KMS-11 (cell line): ENCODE measurements at regions not wholly inside any gene's neighbourhood (a gene's known extent, or its start where the extent isn't known, plus 50 kb on each side); places are given as distances from the start of the nearest gene placed in this dataset.

Source experiments
- H2AFZ ChIP-seq: fragments of 200-600 bp; sonication (generic); 2 replicates; pipeline ENCODE4 v1.6.1; 2016; ENCODE audit warnings: antibody characterized with exemption, mixed run types, low read depth
- H3K27ac ChIP-seq: fragments of 200-600 bp; sonication (generic); 2 replicates; pipeline ENCODE4 v1.6.1; 2016; ENCODE audit warnings: mild to moderate bottlenecking, mixed run types
- H3K27me3 ChIP-seq: fragments of 200-600 bp; sonication (generic); 2 replicates; pipeline ENCODE4 v1.6.1; 2017; ENCODE audit warnings: mild to moderate bottlenecking, low read depth, mixed run types, moderate library complexity; ENCODE audit not compliant: insufficient read depth
- H3K36me3 ChIP-seq: fragments of 200-600 bp; sonication (generic); 2 replicates; pipeline ENCODE4 v1.6.1; 2017; ENCODE audit warnings: mild to moderate bottlenecking, mixed run types; ENCODE audit not compliant: insufficient read depth
- H3K4me1 ChIP-seq: fragments of 200-600 bp; sonication (generic); 2 replicates; pipeline ENCODE4 v1.6.1; 2016; ENCODE audit warnings: mild to moderate bottlenecking, low read depth, mixed run types; ENCODE audit not compliant: poor library complexity, severe bottlenecking
- H3K4me2 ChIP-seq: fragments of 200-600 bp; sonication (generic); 2 replicates; pipeline ENCODE4 v1.7.0; 2016; ENCODE audit warnings: mild to moderate bottlenecking, mixed run types
- H3K4me3 ChIP-seq: fragments of 200-600 bp; sonication (generic); IDR thresholded peaks from 2 replicates; pipeline ENCODE4 v1.6.1; 2017; ENCODE audit warnings: low read depth, low read length, mixed read lengths; ENCODE audit not compliant: insufficient read depth
- H3K79me2 ChIP-seq: fragments of 200-600 bp; sonication (generic); 2 replicates; pipeline ENCODE4 v1.6.1; 2016; ENCODE audit warnings: low read depth, mixed run types; ENCODE audit not compliant: insufficient read depth
- H3K9ac ChIP-seq: fragments of 200-600 bp; sonication (generic); 2 replicates; pipeline ENCODE4 v1.6.1; 2016; ENCODE audit warnings: mild to moderate bottlenecking, mixed run types
- H4K20me1 ChIP-seq: fragments of 200-600 bp; sonication (generic); 2 replicates; pipeline ENCODE4 v1.6.1; 2016; ENCODE audit warnings: mild to moderate bottlenecking, mixed run types; ENCODE audit not compliant: insufficient read depth
- TF ChIP-seq, protein P1 (sequence below): fragments of 200-600 bp; sonication (generic); conservative IDR thresholded peaks from 2 replicates; pipeline ENCODE4 v1.6.1; 2017; ENCODE audit warnings: low read depth, mild to moderate bottlenecking, antibody characterized with exemption, low read length, moderate library complexity, mixed read lengths

DNA sequence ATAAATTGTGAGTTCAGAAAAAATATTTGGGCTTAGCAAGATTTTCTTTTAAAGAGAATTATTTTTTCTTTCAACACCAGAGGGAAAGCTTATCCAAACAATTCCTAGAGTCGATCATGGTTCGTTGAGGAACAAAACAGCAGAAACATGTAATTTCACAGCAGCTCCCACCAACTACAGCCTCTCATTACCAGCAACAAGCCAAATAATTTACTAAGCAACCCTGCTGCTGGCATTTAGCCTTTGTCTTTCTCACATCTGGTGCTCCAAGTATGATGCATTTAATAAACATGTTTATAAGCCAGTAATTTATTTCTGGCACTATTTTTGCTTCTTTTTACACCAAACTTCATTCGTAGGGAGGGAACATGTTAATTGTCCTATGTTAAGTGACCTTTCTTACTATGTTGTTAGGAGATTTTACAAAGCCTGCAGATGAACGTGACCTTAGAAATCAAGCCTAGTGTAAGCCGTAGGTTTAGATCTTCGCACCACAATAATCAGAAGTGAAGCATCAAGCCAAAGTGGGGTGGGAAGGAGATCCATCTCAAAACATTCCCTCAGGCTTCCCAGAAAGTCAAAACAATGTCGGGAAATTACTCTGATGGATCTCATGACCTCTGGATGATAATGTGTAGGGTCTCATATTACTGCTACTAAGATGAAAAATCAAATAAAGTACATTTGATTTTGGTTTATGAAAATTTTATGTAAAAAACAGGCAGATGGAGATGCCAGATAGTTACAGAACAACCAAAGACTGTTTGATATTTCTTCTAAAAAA is 128.4 kb downstream of the RPAP3 start:
- Histone ChIP-seq H3K36me3 (no peaks in the 10 kb centered on the region), H3K4me1 (peaks cover 8% of the 10 kb centered on the region), H3K9ac (no peak overlapping the region), H3K27me3 (no peaks in the 10 kb centered on the region), H3K4me3 (no peak overlapping the region), H3K4me2 (no peak overlapping the region), H3K79me2 (no peaks in the 10 kb centered on the region), H2AFZ (no peak overlapping the region), H4K20me1 (no peaks in the 10 kb centered on the region), H3K27ac (no peak overlapping the region)
- TF ChIP-seq, protein P1, sequence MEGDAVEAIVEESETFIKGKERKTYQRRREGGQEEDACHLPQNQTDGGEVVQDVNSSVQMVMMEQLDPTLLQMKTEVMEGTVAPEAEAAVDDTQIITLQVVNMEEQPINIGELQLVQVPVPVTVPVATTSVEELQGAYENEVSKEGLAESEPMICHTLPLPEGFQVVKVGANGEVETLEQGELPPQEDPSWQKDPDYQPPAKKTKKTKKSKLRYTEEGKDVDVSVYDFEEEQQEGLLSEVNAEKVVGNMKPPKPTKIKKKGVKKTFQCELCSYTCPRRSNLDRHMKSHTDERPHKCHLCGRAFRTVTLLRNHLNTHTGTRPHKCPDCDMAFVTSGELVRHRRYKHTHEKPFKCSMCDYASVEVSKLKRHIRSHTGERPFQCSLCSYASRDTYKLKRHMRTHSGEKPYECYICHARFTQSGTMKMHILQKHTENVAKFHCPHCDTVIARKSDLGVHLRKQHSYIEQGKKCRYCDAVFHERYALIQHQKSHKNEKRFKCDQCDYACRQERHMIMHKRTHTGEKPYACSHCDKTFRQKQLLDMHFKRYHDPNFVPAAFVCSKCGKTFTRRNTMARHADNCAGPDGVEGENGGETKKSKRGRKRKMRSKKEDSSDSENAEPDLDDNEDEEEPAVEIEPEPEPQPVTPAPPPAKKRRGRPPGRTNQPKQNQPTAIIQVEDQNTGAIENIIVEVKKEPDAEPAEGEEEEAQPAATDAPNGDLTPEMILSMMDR = no peak

DNA sequence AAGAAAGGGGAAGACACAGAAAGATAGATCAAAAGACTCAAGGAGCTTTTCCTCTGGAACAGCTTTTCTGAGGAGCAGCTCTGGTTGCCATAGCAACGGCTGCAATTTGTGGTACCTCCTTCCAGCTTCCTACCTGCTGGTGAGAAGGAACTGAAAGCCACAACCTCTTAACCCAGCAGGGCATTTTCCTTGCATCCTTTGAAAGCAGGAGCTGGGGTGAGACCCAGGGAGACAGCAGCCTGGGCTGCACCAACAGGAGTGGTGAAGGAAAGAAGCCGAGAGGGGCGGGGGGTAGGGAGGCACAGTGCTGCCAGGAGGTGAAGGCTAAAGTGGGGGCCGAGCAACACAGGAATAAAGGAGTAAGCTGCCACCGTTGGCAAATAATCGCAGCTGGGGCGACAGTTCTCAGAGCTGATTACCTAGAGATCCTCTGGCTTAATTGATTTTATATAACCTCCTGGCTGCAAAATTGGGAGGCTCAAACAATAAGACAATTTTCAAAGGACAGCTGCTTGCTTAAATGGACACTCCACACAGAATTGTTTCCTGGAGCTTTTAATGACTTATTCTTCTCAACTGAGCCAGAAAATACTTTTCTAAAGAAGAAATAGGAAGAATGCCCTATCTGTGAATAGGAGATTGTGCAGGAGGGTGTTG is 129.4 kb downstream of the RPAP3 start:
- TF ChIP-seq, protein P1 = no peak
- no peaks in the 10 kb centered on the region for H4K20me1 ChIP-seq
- no peak overlapping the region for H3K27ac ChIP-seq
- no peak overlapping the region for H3K4me3 ChIP-seq
- no peak overlapping the region for H2AFZ ChIP-seq
- H3K27me3 ChIP-seq = no peaks in the 10 kb centered on the region
- peaks cover 8% of the 10 kb centered on the region for H3K4me1 ChIP-seq
- no peaks in the 10 kb centered on the region for H3K36me3 ChIP-seq
- H3K79me2 ChIP-seq = no peaks in the 10 kb centered on the region
- H3K4me2 ChIP-seq = no peak overlapping the region
- H3K9ac ChIP-seq = no peak overlapping the region

DNA sequence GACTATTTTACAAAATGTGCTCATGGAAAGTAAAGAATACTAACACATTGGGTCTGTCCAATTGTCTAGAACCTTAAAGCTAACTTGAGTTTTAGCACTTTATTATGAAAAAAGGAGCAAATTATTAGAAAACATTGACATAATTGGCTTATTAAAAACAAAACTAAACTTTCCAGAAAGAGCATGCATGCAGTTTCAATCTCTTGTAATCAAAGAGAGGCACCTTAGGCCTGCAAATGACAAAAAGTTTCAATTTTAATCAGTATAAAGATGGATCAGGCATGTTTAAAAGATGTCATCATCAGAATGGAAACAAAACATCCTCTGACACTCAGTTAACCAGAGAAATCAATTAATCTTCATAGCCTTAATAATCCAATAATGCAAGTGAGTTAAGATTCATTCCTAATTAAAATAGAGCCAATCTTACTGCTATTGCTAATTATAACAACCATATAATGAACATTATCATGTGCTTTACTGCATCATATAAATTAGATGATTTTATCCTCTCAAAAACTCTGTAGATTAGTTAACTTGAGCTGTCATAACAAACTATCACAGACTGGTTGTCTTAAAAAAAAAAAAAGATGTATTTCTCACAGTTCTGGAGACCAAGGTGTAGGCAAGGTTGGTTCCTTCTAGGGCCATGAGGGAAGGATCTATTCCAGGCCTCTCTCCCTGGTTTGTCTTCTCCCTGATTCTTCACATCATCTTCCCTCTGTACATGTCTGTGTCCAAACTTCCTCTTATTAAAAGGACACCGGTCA is 131.4 kb downstream of the RPAP3 start:
- Histone ChIP-seq H3K9ac (no peak overlapping the region), H3K4me3 (no peak overlapping the region), H3K36me3 (no peaks in the 10 kb centered on the region), H3K79me2 (no peaks in the 10 kb centered on the region), H3K27me3 (no peaks in the 10 kb centered on the region), H3K4me2 (no peak overlapping the region), H4K20me1 (no peaks in the 10 kb centered on the region), H3K4me1 (peaks cover 12% of the 10 kb centered on the region), H2AFZ (no peak overlapping the region), H3K27ac (no peak overlapping the region)
- TF ChIP-seq, protein P1 = no peak

DNA sequence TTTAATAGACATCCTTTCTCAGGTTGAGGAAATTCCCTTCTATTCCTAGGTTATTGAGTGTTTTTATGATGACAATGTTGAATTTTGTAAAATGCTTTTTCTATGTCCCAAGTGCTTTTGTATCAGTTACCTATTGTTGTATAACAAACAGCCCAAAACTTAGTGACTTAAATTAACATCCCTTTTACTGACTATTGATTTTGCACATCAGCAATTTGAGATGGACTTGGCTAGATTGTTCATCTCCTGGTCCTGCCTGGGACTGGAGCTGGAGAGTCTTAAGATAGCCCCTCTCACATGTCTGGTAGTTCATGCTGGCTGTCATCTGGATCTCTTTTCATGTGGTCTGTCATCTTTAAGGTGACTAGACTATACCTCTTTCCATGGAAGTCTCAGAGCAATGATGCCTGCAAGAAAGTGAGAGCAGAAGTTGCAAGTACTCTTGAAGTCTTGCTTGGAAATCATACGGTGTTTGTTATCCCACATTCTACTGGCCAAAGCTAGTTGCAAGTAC is 132.6 kb downstream of the RPAP3 start:
- H3K27me3 ChIP-seq = no peaks in the 10 kb centered on the region
- no peaks in the 10 kb centered on the region for H3K36me3 ChIP-seq
- H4K20me1 ChIP-seq = no peaks in the 10 kb centered on the region
- no peak overlapping the region for H3K27ac ChIP-seq
- H3K4me1 ChIP-seq = peaks cover 12% of the 10 kb centered on the region
- no peak overlapping the region for H2AFZ ChIP-seq
- no peaks in the 10 kb centered on the region for H3K79me2 ChIP-seq
- H3K4me2 ChIP-seq = no peak overlapping the region
- H3K4me3 ChIP-seq = no peak overlapping the region
- TF ChIP-seq, protein P1 = no peak
- no peak overlapping the region for H3K9ac ChIP-seq
